K562 (cell line): ENCODE measurements at regions not wholly inside any gene's neighbourhood (a gene's known extent, or its start where the extent isn't known, plus 50 kb on each side); places are given as distances from the start of the nearest gene placed in this dataset.

Source experiments
- ATAC-seq: fragments of 200-7000 bp; cut with Tn5 transposase; 3 replicates; pipeline ENCODE4 v1.9.1; 2020; ENCODE audit warnings: moderate library complexity
- BruUV-seq: library from RNA; stranded (reverse); fragments of 400-500 nt; replicated peaks from 2 replicates; lab custom pipeline; 2021; lab: Mats Ljungman, UMichigan
- CTCF ChIA-PET: fragments of 300-600 bp; formaldehyde crosslinking; extraction: SDS; loops from one replicate; lab custom pipeline; 2021; ENCODE audit warnings: low intra/inter-chr PET ratio; lab: Yijun Ruan, JAX
- POLR2A ChIA-PET: fragments of 300-600, 350-650 bp; sonication (Branson Sonifier 250); formaldehyde crosslinking; extraction: SDS; loops from one replicate; lab custom pipeline; 2021; ENCODE audit warnings: antibody characterized with exemption, inconsistent platforms; lab: Yijun Ruan, JAX
- DNase-seq, 4 experiments: peaks; one replicate each; pipeline versions ENCODE4 v3.0.0 to v3.0.0-alpha.2; 2011 to 2018; ENCODE audit warnings: low spot score in 3 of 4, mixed read lengths in 3 of 4; ENCODE audit errors: extremely low read depth in 1 of 4
- FAIRE-seq: peaks from 2 replicates; lab custom pipeline; 2011; peaks lifted over from hg19 to GRCh38; lab: Jason Lieb, UNC
- H2AFZ ChIP-seq: 2 replicates; pipeline ENCODE4 v1.6.0; 2011; ENCODE audit warnings: low read depth, low read length, control low read depth, inconsistent platforms
- H3K27ac ChIP-seq: fragments of 200-600 bp; 3 replicates; pipeline ENCODE4 v1.8.0; 2011; ENCODE audit warnings: low read depth, mild to moderate bottlenecking, control low read depth, inconsistent platforms, low read length, moderate library complexity, mixed read lengths; ENCODE audit errors: extremely low read depth
- H3K27me3 ChIP-seq, 2 experiments: fragments of 300-600 bp in 1 of 2; 2 replicates in 1 of 2; 3 replicates in 1 of 2; pipeline versions ENCODE4 v1.6.0 to v1.8.0; 2011; ENCODE audit warnings: inconsistent platforms in 2 of 2, low read length in 2 of 2, mild to moderate bottlenecking in 1 of 2, mixed read lengths in 1 of 2, moderate library complexity in 1 of 2; ENCODE audit not compliant: control insufficient read depth in 2 of 2, insufficient read depth in 2 of 2
- H3K36me3 ChIP-seq: fragments of 300-600 bp; 3 replicates; pipeline ENCODE4 v1.8.0; 2011; ENCODE audit warnings: mild to moderate bottlenecking, low read length, inconsistent platforms; ENCODE audit not compliant: control insufficient read depth, insufficient read depth
- H3K4me1 ChIP-seq, 2 experiments: fragments of 200-600 bp in 1 of 2; replicated peaks in 1 of 2; 2 replicates in 1 of 2; 3 replicates in 1 of 2; pipeline versions ENCODE4 v1.5.1 to v1.8.0; 2011; ENCODE audit warnings: inconsistent platforms in 2 of 2, low read length in 2 of 2, mild to moderate bottlenecking in 1 of 2, mixed read lengths in 1 of 2, moderate library complexity in 1 of 2; ENCODE audit not compliant: control insufficient read depth in 2 of 2, insufficient read depth in 2 of 2
- H3K4me2 ChIP-seq: 2 replicates; pipeline ENCODE4 v1.6.1; 2011; ENCODE audit warnings: low read length, control low read depth, inconsistent platforms, mixed read lengths; ENCODE audit not compliant: insufficient read depth
- H3K4me3 ChIP-seq: fragments of 200-600 bp; sonication (generic), shearing (Covaris generic); 2 replicates; pipeline ENCODE4 v1.5.1; 2016; ENCODE audit warnings: control low read depth, inconsistent platforms
- H3K79me2 ChIP-seq: fragments of 200-600 bp; 3 replicates; pipeline ENCODE4 v1.8.0; 2011; ENCODE audit warnings: low read length, inconsistent platforms; ENCODE audit not compliant: control insufficient read depth, insufficient read depth
- H3K9ac ChIP-seq, 2 experiments: 2 replicates each; pipeline versions ENCODE4 v1.6.0 to v1.6.1; 2011; ENCODE audit warnings: low read depth in 2 of 2, low read length in 2 of 2, control low read depth in 1 of 2, inconsistent platforms in 1 of 2, mild to moderate bottlenecking in 1 of 2, mixed read lengths in 1 of 2; ENCODE audit not compliant: insufficient read depth in 1 of 2
- H3K9me1 ChIP-seq: one replicate; pipeline ENCODE4 v1.6.0; 2011; ENCODE audit warnings: inconsistent platforms, mild to moderate bottlenecking, low read length, moderate library complexity; ENCODE audit not compliant: control insufficient read depth, insufficient read depth
- H3K9me3 ChIP-seq: replicated peaks from 2 replicates; pipeline ENCODE4 v1.5.1; 2011; ENCODE audit warnings: low read depth, low read length, inconsistent platforms; ENCODE audit not compliant: control insufficient read depth, insufficient read depth
- H4K20me1 ChIP-seq: replicated peaks from 2 replicates; pipeline ENCODE4 v1.6.1; 2011; ENCODE audit warnings: low read length, inconsistent platforms, mixed read lengths; ENCODE audit not compliant: control insufficient read depth, insufficient read depth
- FOXA3 ChIP-seq, 2 experiments: fragments of 450-650 bp in 1 of 2; sonication (generic) in 1 of 2; formaldehyde crosslinking; IDR thresholded peaks in 1 of 2; conservative IDR thresholded peaks in 1 of 2; 2 replicates each; pipeline versions ENCODE4 v1.4.0 to v1.8.0; 2020 to 2022; ENCODE audit warnings: mild to moderate bottlenecking in 2 of 2, missing genetic modification reagents in 1 of 2
- ID3 ChIP-seq, 2 experiments: fragments of 250-450 bp in 1 of 2; fragments of 450-650 bp in 1 of 2; sonication (Bioruptor Pico) in 1 of 2; IDR thresholded peaks; 2 replicates each; pipeline versions ENCODE4 v1.6.1 to v1.8.0; 2016 to 2021; ENCODE audit warnings: mild to moderate bottlenecking in 2 of 2, moderate library complexity in 2 of 2, missing compliant biosample characterization in 1 of 2, missing genetic modification characterization in 1 of 2
- PHF21A ChIP-seq: fragments of 450-650 bp; IDR thresholded peaks from 2 replicates; pipeline ENCODE4 v1.6.1; 2017; ENCODE audit warnings: low read depth, borderline replicate concordance
- ZFPM2 ChIP-seq: fragments of 250-450 bp; sonication (Bioruptor Pico); IDR thresholded peaks from 2 replicates; pipeline ENCODE4 v1.5.1; 2022; ENCODE audit warnings: mild to moderate bottlenecking
- ZNF316 ChIP-seq: fragments of 450-650 bp; IDR thresholded peaks from 2 replicates; pipeline ENCODE4 v1.6.1; 2016
- WGBS: fragments of 100-300 bp; shearing (Covaris generic); methylation state at CpG from one replicate; pipeline ENCODE4 v1.1.6; 2016; ENCODE audit warnings: low coverage, mixed read lengths; ENCODE audit not compliant: insufficient coverage; ENCODE audit errors: missing lambda C conversion rate; 5-methylcytosine and 5-hydroxymethylcytosine counted together
- in situ Hi-C: fragments of 300-500 bp; cut with MboI; formaldehyde crosslinking; loops from 4 replicates; pipeline ENCODE4 v1.15.0; 2018; ENCODE audit warnings: inconsistent platforms, mixed read lengths
- intact Hi-C: fragments of 100-400 bp; cut with micrococcal nuclease; formaldehyde crosslinking; loops from 2 replicates; pipeline ENCODE4 v1.14.2; 2022
- TF ChIP-seq, protein P1 (sequence below): fragments of 250-450 bp; sonication (Bioruptor Pico); IDR thresholded peaks from 2 replicates; pipeline ENCODE4 v1.8.0; 2021; ENCODE audit warnings: moderate library complexity, mild to moderate bottlenecking, inconsistent platforms

- FAIRE-seq: no peak
- Histone ChIP-seq H4K20me1 (no peaks in the 10 kb centered on the region), H3K4me3 (no peak overlapping the region), H3K4me2 (no peak overlapping the region), H3K79me2 (no peaks in the 10 kb centered on the region), H3K27me3 (no peaks in the 10 kb centered on the region), H3K27ac (no peak overlapping the region), H3K9ac (no peak overlapping the region), H2AFZ (no peak overlapping the region), H3K9me1 (no peaks in the 10 kb centered on the region), H3K4me1 (no peaks in the 10 kb centered on the region), H3K36me3 (no peaks in the 10 kb centered on the region), H3K9me3 (no peaks in the 10 kb centered on the region)
- CTCF ChIA-PET: no interaction called here
- WGBS: 2% methylated on average over 3 of the region's 3 CpGs
- intact Hi-C loops (no loop called here), in situ Hi-C loops (no loop called here)
- TF ChIP-seq ID3 (CRISPR knock-in tag; IDR thresholded peaks at IDR 0.05) (no peak), ID3 (tag; IDR thresholded peaks at IDR 0.05) (no peak), FOXA3 (CRISPR knock-in tag; conservative IDR thresholded peaks at IDR 0.05 in 1 of 2, IDR thresholded peaks at IDR 0.05 in 1 of 2) (no peak), ZNF316 (0 out of 2 replicates have a peak, but pooled peaks have one; percentile 7), PHF21A (no peak), ZFPM2 (CRISPR knock-in tag) (no peak)
- TF ChIP-seq, protein P1, sequence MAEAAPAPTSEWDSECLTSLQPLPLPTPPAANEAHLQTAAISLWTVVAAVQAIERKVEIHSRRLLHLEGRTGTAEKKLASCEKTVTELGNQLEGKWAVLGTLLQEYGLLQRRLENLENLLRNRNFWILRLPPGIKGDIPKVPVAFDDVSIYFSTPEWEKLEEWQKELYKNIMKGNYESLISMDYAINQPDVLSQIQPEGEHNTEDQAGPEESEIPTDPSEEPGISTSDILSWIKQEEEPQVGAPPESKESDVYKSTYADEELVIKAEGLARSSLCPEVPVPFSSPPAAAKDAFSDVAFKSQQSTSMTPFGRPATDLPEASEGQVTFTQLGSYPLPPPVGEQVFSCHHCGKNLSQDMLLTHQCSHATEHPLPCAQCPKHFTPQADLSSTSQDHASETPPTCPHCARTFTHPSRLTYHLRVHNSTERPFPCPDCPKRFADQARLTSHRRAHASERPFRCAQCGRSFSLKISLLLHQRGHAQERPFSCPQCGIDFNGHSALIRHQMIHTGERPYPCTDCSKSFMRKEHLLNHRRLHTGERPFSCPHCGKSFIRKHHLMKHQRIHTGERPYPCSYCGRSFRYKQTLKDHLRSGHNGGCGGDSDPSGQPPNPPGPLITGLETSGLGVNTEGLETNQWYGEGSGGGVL (CRISPR knock-in tag): no peak
- no peak for DNase-seq
- POLR2A ChIA-PET: no interaction called here
- no TSS peak for BruUV-seq
- no peak for ATAC-seq
These were observed 118.5 kb downstream of the MRPS30 start for GRCh38 chr5:44927115-44927733.
